A673 (cell line): ENCODE measurements at regions not wholly inside any gene's neighbourhood (a gene's known extent, or its start where the extent isn't known, plus 50 kb on each side); places are given as distances from the start of the nearest gene placed in this dataset.

Experiments used
- CTCF ChIP-seq: fragments of 300-800, 200-600 bp; sonication (generic); conservative IDR thresholded peaks from 2 replicates; pipeline ENCODE4 v1.5.1; 2017; ENCODE audit warnings: low read depth, mild to moderate bottlenecking, antibody characterized with exemption, low read length, moderate library complexity, mixed read lengths
- EZH2 ChIP-seq: fragments of 200-600 bp; sonication (generic); IDR thresholded peaks from 2 replicates; pipeline ENCODE4 v1.6.1; 2017; ENCODE audit warnings: borderline replicate concordance, low read depth, mild to moderate bottlenecking, mixed read lengths, antibody characterized with exemption, low read length; ENCODE audit not compliant: poor library complexity, severe bottlenecking

- TF ChIP-seq CTCF: no peak
- no peak for TF ChIP-seq EZH2
These were observed 598.8 kb downstream of the RNF144B start for GRCh38 chr6:18985996-18986395.
